Stimulated activated naive CD8-positive, alpha-beta T cell treated with anti-CD3 and anti-CD28 coated beads, Interleukin-15, amount 100 ng/mL, for 72 hours (primary cell): ENCODE measurements at regions not wholly inside any gene's neighbourhood (a gene's known extent, or its start where the extent isn't known, plus 50 kb on each side); places are given as distances from the start of the nearest gene placed in this dataset.

Experiments
- ATAC-seq: fragments of 150-1000 bp; cut with Tn5 transposase; 2 replicates; pipeline ENCODE4 v1.10.0; 2021; ENCODE audit warnings: mild to moderate bottlenecking, moderate library complexity
- DNase-seq, 2 donors: peaks; one replicate each; pipeline ENCODE4 v3.0.0; 2021 to 2022
- H3K27ac Mint-ChIP-seq, 2 donors: one replicate each; pipeline ENCODE4 v1.8.0; 2022; ENCODE audit warnings: mild to moderate bottlenecking in 2 of 2, mixed read lengths in 2 of 2, moderate library complexity in 2 of 2
- H3K27me3 Mint-ChIP-seq: one replicate; pipeline ENCODE4 v1.8.0; 2022; ENCODE audit warnings: mixed read lengths
- H3K4me1 Mint-ChIP-seq: one replicate; pipeline ENCODE4 v1.8.0; 2022; ENCODE audit warnings: mild to moderate bottlenecking, mixed read lengths
- H3K4me3 Mint-ChIP-seq, 2 donors: one replicate each; pipeline ENCODE4 v1.8.0; 2022; ENCODE audit warnings: mild to moderate bottlenecking in 2 of 2, mixed read lengths in 2 of 2, moderate library complexity in 1 of 2
- H3K9me3 Mint-ChIP-seq, 2 donors: one replicate each; pipeline ENCODE4 v1.8.0; 2022; ENCODE audit warnings: mixed read lengths in 2 of 2

GRCh38 chr10:121110369-121110768 is 259.2 kb downstream of the WDR11 start:
- no peaks in the 10 kb centered on the region for H3K27me3 Mint-ChIP-seq
- no peaks in the 10 kb centered on the region for H3K4me1 Mint-ChIP-seq
- H3K27ac Mint-ChIP-seq = no peak overlapping the region
- H3K4me3 Mint-ChIP-seq = no peak overlapping the region
- peaks cover 7% of the 10 kb centered on the region in 2 donors for H3K9me3 Mint-ChIP-seq
- DNase-seq (no peak), ATAC-seq (no peak)

DNA sequence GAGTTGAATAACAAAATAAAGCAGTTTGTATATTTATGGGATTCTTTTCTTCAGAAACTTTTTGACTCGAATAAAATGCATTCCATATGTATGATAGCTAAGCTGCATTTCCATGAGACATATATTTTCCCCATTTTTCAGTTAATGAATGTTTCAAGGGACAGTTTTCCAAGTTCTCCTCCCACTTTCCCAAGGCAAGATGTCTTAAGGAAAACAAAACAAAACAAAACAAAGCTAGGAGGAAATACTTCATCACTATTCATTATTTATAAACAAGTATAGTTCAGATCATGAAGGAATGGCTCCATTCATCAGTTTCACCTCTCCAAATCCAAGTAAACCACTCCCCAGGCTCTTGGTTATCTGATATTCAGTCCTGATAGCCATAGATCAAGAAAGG is 261.0 kb downstream of the WDR11 start:
- Mint-ChIP-seq H3K4me3 (no peak overlapping the region), H3K4me1 (no peaks in the 10 kb centered on the region), H3K9me3 (peaks cover 7 to 15% of the 10 kb centered on the region in 2 donors), H3K27ac (no peak overlapping the region), H3K27me3 (no peaks in the 10 kb centered on the region)
- DNase-seq (no peak), ATAC-seq (no peak)

DNA sequence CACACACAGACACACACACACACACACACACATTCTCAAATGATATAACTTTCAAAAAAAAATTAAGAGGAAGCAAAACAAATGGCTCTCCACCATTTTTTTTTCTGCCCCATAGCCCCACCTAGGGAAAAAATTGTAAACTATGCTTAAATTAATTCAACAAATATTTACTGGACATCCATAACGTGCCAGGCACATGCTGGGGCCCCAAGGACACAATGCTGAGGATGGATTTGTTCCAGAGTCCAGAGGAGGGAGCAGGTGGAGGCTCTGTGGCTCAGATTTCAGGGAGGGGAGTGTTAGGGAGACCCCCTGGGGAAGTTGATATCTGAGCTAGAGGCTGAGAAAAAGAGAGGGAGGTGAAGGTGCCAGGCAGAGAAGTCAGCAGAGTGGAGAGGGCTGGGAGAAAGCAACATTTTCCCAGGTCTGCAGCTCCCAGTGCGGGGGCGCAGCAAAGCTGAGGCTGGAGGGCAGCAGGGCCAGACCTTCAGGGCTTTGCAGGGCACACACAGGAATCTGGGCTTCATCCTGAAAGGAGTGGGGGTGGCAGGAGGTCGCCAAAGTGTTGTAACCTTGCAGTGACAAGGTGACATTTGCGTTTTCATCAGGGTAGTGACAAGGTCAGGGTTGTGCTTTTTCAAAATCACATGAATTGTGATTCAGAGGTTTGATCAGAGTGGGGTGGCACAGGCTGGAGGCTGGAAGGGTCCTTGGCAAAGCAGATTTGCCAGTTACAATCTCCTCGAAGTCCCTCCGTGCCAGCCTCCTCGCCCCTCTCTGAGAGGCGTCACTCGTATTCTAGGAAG is 261.6 kb downstream of the WDR11 start:
- DNase-seq (no peak), ATAC-seq (no peak)
- no peak overlapping the region for H3K4me3 Mint-ChIP-seq
- no peaks in the 10 kb centered on the region for H3K27me3 Mint-ChIP-seq
- peak overlapping the region in 1 of 2 donors; percentile 5 for H3K27ac Mint-ChIP-seq
- peaks cover 7 to 15% of the 10 kb centered on the region in 2 donors for H3K9me3 Mint-ChIP-seq
- H3K4me1 Mint-ChIP-seq = no peaks in the 10 kb centered on the region

GRCh38 chr10:121113385-121113696 is 262.2 kb downstream of the WDR11 start:
- H3K4me3 Mint-ChIP-seq = no peak overlapping the region
- ATAC-seq (no peak), DNase-seq (no peak)
- H3K27ac Mint-ChIP-seq = no peak overlapping the region
- peaks cover 7 to 15% of the 10 kb centered on the region in 2 donors for H3K9me3 Mint-ChIP-seq
- no peaks in the 10 kb centered on the region for H3K4me1 Mint-ChIP-seq
- H3K27me3 Mint-ChIP-seq = no peaks in the 10 kb centered on the region

DNA sequence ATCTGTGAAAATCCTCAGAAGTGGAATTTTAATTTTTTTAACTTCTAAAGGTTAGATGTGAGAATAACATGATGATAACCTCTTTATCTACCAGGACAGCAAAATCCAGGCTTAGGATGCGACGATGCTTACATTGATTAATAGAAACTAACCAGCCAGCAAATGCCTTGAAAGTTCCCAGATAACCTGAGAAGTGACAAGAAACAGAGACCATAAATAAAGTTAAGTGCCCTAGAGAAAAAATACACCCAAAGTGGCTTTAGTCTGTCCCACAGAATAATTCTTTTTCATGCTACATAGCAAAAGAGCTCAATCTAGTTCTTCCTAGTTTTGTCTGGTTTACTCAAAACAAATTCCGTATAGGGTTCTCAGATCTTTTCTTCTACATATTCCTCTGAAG is 262.7 kb downstream of the WDR11 start:
- peaks cover 7 to 15% of the 10 kb centered on the region in 2 donors for H3K9me3 Mint-ChIP-seq
- H3K27me3 Mint-ChIP-seq = no peaks in the 10 kb centered on the region
- no peak overlapping the region for H3K4me3 Mint-ChIP-seq
- H3K27ac Mint-ChIP-seq = no peak overlapping the region
- ATAC-seq = no peak
- H3K4me1 Mint-ChIP-seq = no peaks in the 10 kb centered on the region
- DNase-seq = no peak

GRCh38 chr10:121115154-121115553 is 264.0 kb downstream of the WDR11 start:
- Mint-ChIP-seq H3K9me3 (peaks cover 7 to 15% of the 10 kb centered on the region in 2 donors), H3K4me3 (no peak overlapping the region), H3K27me3 (no peaks in the 10 kb centered on the region), H3K4me1 (no peaks in the 10 kb centered on the region), H3K27ac (no peak overlapping the region)
- ATAC-seq = no peak
- no peak for DNase-seq

DNA sequence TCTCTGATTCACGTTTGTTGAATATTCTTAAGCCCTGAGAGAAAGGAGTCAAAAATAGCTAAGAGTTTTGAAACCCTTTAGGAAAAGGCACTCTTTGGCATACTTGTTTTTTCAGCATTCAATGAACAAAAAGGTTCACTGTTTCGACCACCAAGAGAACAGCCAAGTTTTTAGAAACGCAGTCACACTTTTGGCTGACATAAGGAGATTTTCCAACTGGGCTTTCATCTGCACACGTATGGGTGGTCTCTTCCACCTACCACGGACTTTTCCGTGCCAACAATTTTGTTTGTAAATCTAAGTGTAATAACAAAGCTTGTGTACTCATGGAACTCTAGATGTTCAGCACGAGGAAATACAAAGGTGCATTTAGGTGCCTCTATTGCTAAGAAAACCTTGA is 270.3 kb downstream of the WDR11 start:
- Mint-ChIP-seq H3K4me1 (no peaks in the 10 kb centered on the region), H3K27ac (no peak overlapping the region), H3K4me3 (no peak overlapping the region), H3K27me3 (no peaks in the 10 kb centered on the region), H3K9me3 (peaks cover 0 to 6% of the 10 kb centered on the region in 2 donors)
- no peak for DNase-seq
- ATAC-seq = no peak

GRCh38 chr10:121127151-121127906 is 276.2 kb downstream of the WDR11 start:
- no peak for ATAC-seq
- Mint-ChIP-seq H3K4me3 (no peak overlapping the region), H3K27me3 (peaks cover 8% of the 10 kb centered on the region), H3K27ac (no peak overlapping the region), H3K9me3 (peaks cover 0 to 11% of the 10 kb centered on the region in 2 donors), H3K4me1 (no peaks in the 10 kb centered on the region)
- DNase-seq = no peak

- no peaks in the 10 kb centered on the region for H3K4me1 Mint-ChIP-seq
- H3K4me3 Mint-ChIP-seq = no peak overlapping the region
- peak overlapping the region in 1 of 2 donors; percentile 48 for H3K27ac Mint-ChIP-seq
- ATAC-seq (no peak), DNase-seq (no peak)
- H3K9me3 Mint-ChIP-seq = peaks cover 0 to 8% of the 10 kb centered on the region in 2 donors
- peaks cover 8% of the 10 kb centered on the region for H3K27me3 Mint-ChIP-seq
Measured at GRCh38 chr10:121128164-121128563, 277.0 kb downstream of the WDR11 start.

DNA sequence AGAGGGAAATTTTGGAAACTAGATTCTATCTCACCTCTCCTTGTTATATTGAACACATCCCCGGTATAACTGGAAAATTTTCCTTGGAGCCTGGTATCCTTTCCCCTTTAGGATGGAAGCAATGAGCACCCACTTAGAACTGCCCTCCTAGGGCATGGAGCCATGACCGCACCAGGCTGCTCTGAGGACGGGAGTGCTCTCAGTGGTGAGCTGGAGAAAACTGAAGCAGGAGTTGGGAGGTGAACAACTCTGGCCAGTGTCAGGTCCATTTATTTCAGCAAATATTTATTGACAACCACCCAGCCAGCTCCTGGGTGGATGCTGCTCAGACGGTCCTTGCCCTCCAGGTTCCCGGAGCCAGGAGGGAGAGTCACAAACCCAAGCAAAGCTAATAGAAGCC is 278.1 kb downstream of the WDR11 start:
- Mint-ChIP-seq H3K4me3 (no peak overlapping the region), H3K27ac (peak overlapping the region in 1 of 2 donors; percentile 5), H3K27me3 (peaks cover 8% of the 10 kb centered on the region), H3K9me3 (peaks cover 5% of the 10 kb centered on the region in 2 donors), H3K4me1 (no peaks in the 10 kb centered on the region)
- no peak for ATAC-seq
- no peak for DNase-seq

- Mint-ChIP-seq H3K4me3 (no peak overlapping the region), H3K9me3 (peaks cover 5 to 6% of the 10 kb centered on the region in 2 donors), H3K27ac (no peak overlapping the region)
Measured at GRCh38 chr10:121130382-121130781, 279.2 kb downstream of the WDR11 start.

DNA sequence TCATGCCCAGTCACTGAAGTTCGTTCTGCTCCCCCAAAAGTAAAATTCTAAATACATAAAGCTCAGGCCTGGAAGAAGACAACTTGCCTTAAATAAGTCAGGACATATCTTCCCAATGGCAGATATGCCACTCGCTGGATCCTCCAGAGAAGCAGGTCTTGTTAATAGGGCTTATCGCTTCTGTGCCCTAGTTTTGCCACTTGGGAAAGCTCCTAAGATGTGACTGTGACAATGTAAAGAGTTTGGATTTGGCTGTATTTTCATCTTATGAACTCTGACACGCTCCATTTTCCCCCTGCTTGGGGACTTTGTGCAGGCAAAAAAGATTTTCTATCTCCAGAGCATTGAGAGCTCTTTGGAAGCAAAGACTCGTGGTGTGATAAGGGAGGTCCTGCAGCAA is 279.9 kb downstream of the WDR11 start:
- ATAC-seq = no peak
- H3K27me3 Mint-ChIP-seq = peaks cover 9% of the 10 kb centered on the region
- no peaks in the 10 kb centered on the region for H3K4me1 Mint-ChIP-seq
- peaks cover 5 to 6% of the 10 kb centered on the region in 2 donors for H3K9me3 Mint-ChIP-seq
- no peak overlapping the region for H3K27ac Mint-ChIP-seq
- H3K4me3 Mint-ChIP-seq = no peak overlapping the region
- DNase-seq = no peak

More at GRCh38 chr10:121130382-121130781, 279.2 kb downstream of the WDR11 start:
- Mint-ChIP-seq H3K4me1 (no peaks in the 10 kb centered on the region), H3K27me3 (peaks cover 8% of the 10 kb centered on the region)
- ATAC-seq (no peak), DNase-seq (no peak)

DNA sequence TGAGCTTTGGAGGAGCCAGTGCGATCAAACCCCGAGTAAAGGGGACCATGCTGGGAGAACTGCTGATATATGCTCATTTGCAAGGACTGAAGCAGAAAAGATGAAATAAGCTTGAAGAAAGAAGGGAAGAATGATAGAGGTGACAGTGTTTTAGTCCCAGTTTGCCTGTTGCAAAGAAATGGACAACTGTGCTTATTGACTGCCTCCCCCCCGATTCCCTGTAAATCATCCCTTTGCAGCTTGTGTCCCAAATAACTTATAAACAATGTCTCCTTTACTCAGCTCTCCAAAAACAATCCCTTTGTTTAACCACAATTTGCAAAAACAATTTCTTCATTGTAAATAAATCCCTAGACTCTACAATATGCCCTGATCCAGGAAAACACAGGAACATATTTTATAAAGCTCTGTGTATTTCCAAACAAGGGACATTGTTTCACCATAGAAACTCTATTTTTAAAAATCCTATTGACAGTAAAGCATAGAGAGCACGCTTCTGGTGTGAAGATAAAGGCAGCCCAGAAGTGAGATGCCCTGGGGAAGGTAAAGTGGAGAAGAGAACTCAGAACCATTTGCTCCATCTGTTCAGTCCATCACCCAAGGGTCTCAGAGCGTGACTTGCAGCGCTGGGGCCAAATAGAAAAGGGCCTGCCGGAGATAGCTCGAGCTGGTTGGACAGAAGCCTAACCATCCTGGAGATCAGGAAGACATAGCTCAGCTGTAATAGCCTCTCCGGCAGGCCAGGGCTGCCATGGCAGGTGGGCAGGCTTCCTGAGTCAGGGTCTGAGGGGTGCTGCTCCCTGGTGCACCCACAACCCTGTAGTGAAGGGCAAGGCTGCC is 280.5 kb downstream of the WDR11 start:
- Mint-ChIP-seq H3K27me3 (peaks cover 15% of the 10 kb centered on the region), H3K4me3 (no peak overlapping the region), H3K9me3 (peaks cover 6 to 11% of the 10 kb centered on the region in 2 donors), H3K27ac (no peak overlapping the region), H3K4me1 (no peaks in the 10 kb centered on the region)
- peak; percentile 31 for ATAC-seq
- DNase-seq = no peak

GRCh38 chr10:121132273-121132672 is 281.1 kb downstream of the WDR11 start:
- ATAC-seq = peak; percentile 18
- no peak overlapping the region for H3K27ac Mint-ChIP-seq
- peaks cover 16% of the 10 kb centered on the region for H3K27me3 Mint-ChIP-seq
- no peaks in the 10 kb centered on the region for H3K4me1 Mint-ChIP-seq
- no peak for DNase-seq
- peaks cover 6 to 12% of the 10 kb centered on the region in 2 donors for H3K9me3 Mint-ChIP-seq
- no peak overlapping the region for H3K4me3 Mint-ChIP-seq

- H3K4me1 Mint-ChIP-seq = no peaks in the 10 kb centered on the region
- no peak overlapping the region for H3K27ac Mint-ChIP-seq
- DNase-seq (no peak), ATAC-seq (no peak)
- no peak overlapping the region for H3K4me3 Mint-ChIP-seq
- peaks cover 16% of the 10 kb centered on the region for H3K27me3 Mint-ChIP-seq
- H3K9me3 Mint-ChIP-seq = peaks cover 6 to 7% of the 10 kb centered on the region in 2 donors
Measured at GRCh38 chr10:121133901-121134300, 282.7 kb downstream of the WDR11 start.
